HCT116 (cell line): ENCODE measurements at regions not wholly inside any gene's neighbourhood (a gene's known extent, or its start where the extent isn't known, plus 50 kb on each side); places are given as distances from the start of the nearest gene placed in this dataset.

Source experiments
- ATAC-seq: fragments of 200-7000 bp; cut with Tn5 transposase; 2 replicates; pipeline ENCODE4 v1.9.1; 2020; ENCODE audit warnings: mild to moderate bottlenecking, moderate library complexity
- BruUV-seq: library from RNA; stranded (reverse); fragments of 400-500 nt; replicated peaks from 2 replicates; lab custom pipeline; 2021; lab: Mats Ljungman, UMichigan
- CTCF ChIA-PET: fragments of 300-600 bp; sonication (Branson Sonifier 250); formaldehyde crosslinking; loops from one replicate; lab custom pipeline; 2021; ENCODE audit warnings: antibody characterized with exemption; lab: Charles Lee
- POLR2A ChIA-PET: fragments of 300-600, 350-600 bp; sonication (Branson Sonifier 250); formaldehyde crosslinking; loops from one replicate; lab custom pipeline; 2021; ENCODE audit warnings: antibody characterized with exemption; lab: Charles Lee
- RAD21 ChIA-PET, 2 experiments: fragments of 300-600 bp; sonication (Branson Sonifier 250); formaldehyde crosslinking; loops; one replicate each; lab custom pipeline; 2023; ENCODE audit warnings: low total read pairs in 2 of 2; ENCODE audit not compliant: uncharacterized antibody in 2 of 2, unreplicated experiment in 2 of 2, low non-redundant PET in 1 of 2; lab: Charles Lee
- DNase-seq: peaks from one replicate; pipeline ENCODE4 v3.0.0-alpha.2; 2010; ENCODE audit warnings: low read depth, low spot score
- H2AFZ ChIP-seq: fragments of 200-600 bp; shearing (Covaris generic), sonication (generic); 2 replicates; pipeline ENCODE4 v1.6.1; 2017; ENCODE audit warnings: low read depth, mixed run types, mixed read lengths, antibody characterized with exemption, low read length; ENCODE audit not compliant: poor library complexity, severe bottlenecking
- H3K27ac ChIP-seq: 2 replicates; pipeline ENCODE4 v1.5.1; 2012; ENCODE audit warnings: low read depth, low read length
- H3K27me3 ChIP-seq: fragments of 200-600 bp; sonication (generic); 2 replicates; pipeline ENCODE4 v1.6.1; 2016; ENCODE audit warnings: mixed run types, low read length, mixed read lengths; ENCODE audit not compliant: insufficient read depth
- H3K36me3 ChIP-seq, 2 experiments: fragments of 200-500 bp in 1 of 2; fragments of 200-600 bp in 1 of 2; sonication (Bioruptor generic) in 1 of 2; sonication (generic) in 1 of 2; 2 replicates each; pipeline versions ENCODE4 v1.5.1 to v1.6.1; 2014 to 2016; ENCODE audit warnings: low read length in 2 of 2, inconsistent platforms in 1 of 2, mixed read lengths in 1 of 2, mixed run types in 1 of 2; ENCODE audit not compliant: insufficient read depth in 2 of 2, control insufficient read depth in 1 of 2
- H3K4me1 ChIP-seq, 2 experiments: fragments of 200-600 bp in 1 of 2; sonication (generic) in 1 of 2; 2 replicates each; pipeline versions ENCODE4 v1.5.1 to v1.6.1; 2012 to 2017; ENCODE audit warnings: low read length in 2 of 2, inconsistent platforms in 1 of 2, mild to moderate bottlenecking in 1 of 2, mixed read lengths in 1 of 2, mixed run types in 1 of 2, moderate library complexity in 1 of 2; ENCODE audit not compliant: insufficient read depth in 2 of 2, control insufficient read depth in 1 of 2
- H3K4me2 ChIP-seq: fragments of 200-600 bp; sonication (generic); 2 replicates; pipeline ENCODE4 v1.6.1; 2017; ENCODE audit warnings: mixed run types, low read length, mixed read lengths
- H3K4me3 ChIP-seq, 2 experiments: fragments of 200-600 bp in 1 of 2; sonication (generic) in 1 of 2; replicated peaks in 1 of 2; 2 replicates each; pipeline ENCODE4 v1.5.1; 2011 to 2016; ENCODE audit warnings: low read length in 2 of 2, control low read depth in 1 of 2, low read depth in 1 of 2, mild to moderate bottlenecking in 1 of 2, mixed read lengths in 1 of 2, mixed run types in 1 of 2
- H3K79me2 ChIP-seq: fragments of 200-600 bp; sonication (generic); 2 replicates; pipeline ENCODE4 v1.6.1; 2017; ENCODE audit warnings: mild to moderate bottlenecking, mixed run types, low read length, moderate library complexity, mixed read lengths; ENCODE audit not compliant: insufficient read depth
- H3K9ac ChIP-seq: fragments of 200-600 bp; sonication (generic); 2 replicates; pipeline ENCODE4 v1.6.1; 2016; ENCODE audit warnings: low read length, mixed read lengths
- H3K9me2 ChIP-seq: fragments of 200-600 bp; sonication (generic), shearing (Covaris generic); 2 replicates; pipeline ENCODE4 v1.6.1; 2017; ENCODE audit warnings: mixed run types, mild to moderate bottlenecking, moderate library complexity; ENCODE audit not compliant: insufficient read depth
- H3K9me3 ChIP-seq, 2 experiments: fragments of 200-500 bp in 1 of 2; fragments of 200-600 bp in 1 of 2; sonication (Bioruptor generic) in 1 of 2; sonication (generic) in 1 of 2; 2 replicates each; pipeline ENCODE4 v1.6.1; 2014 to 2017; ENCODE audit warnings: low read length in 2 of 2, mixed read lengths in 2 of 2, inconsistent platforms in 1 of 2, low read depth in 1 of 2, mild to moderate bottlenecking in 1 of 2, mixed run types in 1 of 2, moderate library complexity in 1 of 2; ENCODE audit not compliant: control insufficient read depth in 1 of 2, insufficient read depth in 1 of 2
- H4K20me1 ChIP-seq: fragments of 200-600 bp; sonication (generic), shearing (Covaris generic); 2 replicates; pipeline ENCODE4 v1.6.1; 2017; ENCODE audit warnings: mixed run types, mild to moderate bottlenecking, moderate library complexity; ENCODE audit not compliant: insufficient read depth
- EZH2phosphoT487 ChIP-seq: fragments of 200-600 bp; IDR thresholded peaks from 2 replicates; pipeline ENCODE4 v1.6.1; 2018; ENCODE audit warnings: antibody characterized with exemption, borderline replicate concordance
- SIN3A ChIP-seq: IDR thresholded peaks from 2 replicates; pipeline ENCODE4 v1.6.1; 2012; ENCODE audit warnings: low read depth
- intact Hi-C: fragments of 100-400 bp; cut with micrococcal nuclease; formaldehyde crosslinking; loops from 2 replicates; pipeline ENCODE4 v1.10.0; 2022
- TF ChIP-seq, protein P1 (sequence below): IDR thresholded peaks from 2 replicates; pipeline ENCODE4 v1.6.1; 2011; ENCODE audit warnings: mild to moderate bottlenecking, low read length, moderate library complexity; ENCODE audit not compliant: insufficient replicate concordance; ENCODE audit errors: extremely low read depth
- TF ChIP-seq, protein P2 (sequence below), 3 experiments: fragments of 200-600 bp in 1 of 3; sonication (generic) in 1 of 3; IDR thresholded peaks in 2 of 3; conservative IDR thresholded peaks in 1 of 3; 2 replicates each; pipeline ENCODE4 v1.5.1; 2012 to 2017; ENCODE audit warnings: low read depth in 2 of 3, low read length in 2 of 3, antibody characterized with exemption in 1 of 3, borderline replicate concordance in 1 of 3, control low read depth in 1 of 3, mild to moderate bottlenecking in 1 of 3, mixed read lengths in 1 of 3, mixed run types in 1 of 3, moderate library complexity in 1 of 3; ENCODE audit not compliant: insufficient read depth in 1 of 3

DNA sequence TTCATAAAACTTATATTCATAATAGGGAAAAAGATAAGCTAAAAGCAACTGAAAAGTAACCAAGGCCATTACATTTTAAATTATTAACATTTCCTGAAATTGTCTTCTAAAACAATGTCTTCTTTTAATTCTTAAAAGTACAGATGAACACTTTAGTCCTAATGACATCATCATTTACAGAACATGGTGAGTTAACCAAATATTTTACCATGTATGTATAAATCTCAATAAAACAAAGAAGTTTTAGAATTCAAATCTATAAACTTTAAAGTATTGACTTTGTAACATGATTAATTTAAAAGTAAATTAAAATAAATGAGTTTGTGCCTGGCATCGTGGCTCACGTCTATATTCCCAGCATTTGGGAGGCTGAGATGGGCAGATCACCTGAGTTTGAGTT is 125.9 kb upstream of the PRSS16 start:
- Histone ChIP-seq H3K9me3 (no peaks in the 10 kb centered on the region), H3K4me2 (no peak overlapping the region), H3K79me2 (no peaks in the 10 kb centered on the region), H3K27me3 (no peaks in the 10 kb centered on the region), H4K20me1 (no peaks in the 10 kb centered on the region), H3K4me3 (no peak overlapping the region), H3K9me2 (no peaks in the 10 kb centered on the region; the same call in 1 of the 2 replicates), H2AFZ (no peak overlapping the region), H3K4me1 (peaks cover 0 to 4% of the 10 kb centered on the region in 2 experiments; a peak in 2 of 4 replicates), H3K27ac (no peak overlapping the region), H3K9ac (no peak overlapping the region), H3K36me3 (no peaks in the 10 kb centered on the region)
- TF ChIP-seq, protein P1, sequence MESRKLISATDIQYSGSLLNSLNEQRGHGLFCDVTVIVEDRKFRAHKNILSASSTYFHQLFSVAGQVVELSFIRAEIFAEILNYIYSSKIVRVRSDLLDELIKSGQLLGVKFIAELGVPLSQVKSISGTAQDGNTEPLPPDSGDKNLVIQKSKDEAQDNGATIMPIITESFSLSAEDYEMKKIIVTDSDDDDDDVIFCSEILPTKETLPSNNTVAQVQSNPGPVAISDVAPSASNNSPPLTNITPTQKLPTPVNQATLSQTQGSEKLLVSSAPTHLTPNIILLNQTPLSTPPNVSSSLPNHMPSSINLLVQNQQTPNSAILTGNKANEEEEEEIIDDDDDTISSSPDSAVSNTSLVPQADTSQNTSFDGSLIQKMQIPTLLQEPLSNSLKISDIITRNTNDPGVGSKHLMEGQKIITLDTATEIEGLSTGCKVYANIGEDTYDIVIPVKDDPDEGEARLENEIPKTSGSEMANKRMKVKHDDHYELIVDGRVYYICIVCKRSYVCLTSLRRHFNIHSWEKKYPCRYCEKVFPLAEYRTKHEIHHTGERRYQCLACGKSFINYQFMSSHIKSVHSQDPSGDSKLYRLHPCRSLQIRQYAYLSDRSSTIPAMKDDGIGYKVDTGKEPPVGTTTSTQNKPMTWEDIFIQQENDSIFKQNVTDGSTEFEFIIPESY, result no peak
- TF ChIP-seq SIN3A, result no peak
- no peak for TF ChIP-seq EZH2phosphoT487
- TF ChIP-seq, protein P2, sequence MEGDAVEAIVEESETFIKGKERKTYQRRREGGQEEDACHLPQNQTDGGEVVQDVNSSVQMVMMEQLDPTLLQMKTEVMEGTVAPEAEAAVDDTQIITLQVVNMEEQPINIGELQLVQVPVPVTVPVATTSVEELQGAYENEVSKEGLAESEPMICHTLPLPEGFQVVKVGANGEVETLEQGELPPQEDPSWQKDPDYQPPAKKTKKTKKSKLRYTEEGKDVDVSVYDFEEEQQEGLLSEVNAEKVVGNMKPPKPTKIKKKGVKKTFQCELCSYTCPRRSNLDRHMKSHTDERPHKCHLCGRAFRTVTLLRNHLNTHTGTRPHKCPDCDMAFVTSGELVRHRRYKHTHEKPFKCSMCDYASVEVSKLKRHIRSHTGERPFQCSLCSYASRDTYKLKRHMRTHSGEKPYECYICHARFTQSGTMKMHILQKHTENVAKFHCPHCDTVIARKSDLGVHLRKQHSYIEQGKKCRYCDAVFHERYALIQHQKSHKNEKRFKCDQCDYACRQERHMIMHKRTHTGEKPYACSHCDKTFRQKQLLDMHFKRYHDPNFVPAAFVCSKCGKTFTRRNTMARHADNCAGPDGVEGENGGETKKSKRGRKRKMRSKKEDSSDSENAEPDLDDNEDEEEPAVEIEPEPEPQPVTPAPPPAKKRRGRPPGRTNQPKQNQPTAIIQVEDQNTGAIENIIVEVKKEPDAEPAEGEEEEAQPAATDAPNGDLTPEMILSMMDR (IDR thresholded peaks at IDR 0.05 in 2 of 3, conservative IDR thresholded peaks at IDR 0.05 in 1 of 3; ENCODE audit: borderline replicate concordance in 1 of 3, insufficient read depth in 1 of 3, low read depth in 2 of 3, low read length in 2 of 3), result no peak
- POLR2A ChIA-PET, result no interaction called here
- ATAC-seq, result no peak
- RAD21 ChIA-PET, result no interaction called here
- CTCF ChIA-PET, result no interaction called here
- no peak for DNase-seq
- BruUV-seq, result no TSS peak
- intact Hi-C loops, result no loop called here
